DMS153 treated with DMSO at 0.1 percent for 48 hours (cell line): ENCODE measurements at regions not wholly inside any gene's neighbourhood (a gene's known extent, or its start where the extent isn't known, plus 50 kb on each side); places are given as distances from the start of the nearest gene placed in this dataset.
"Not testable (repeated sequence)": the region's sequence is repeated elsewhere in the genome, so short reads cannot be mapped to it uniquely, and the experiment has no call there.

Experiments
- DNase-seq: peaks from one replicate; lab custom pipeline; 2025; ENCODE audit not compliant: unreplicated experiment; lab: John Stamatoyannopoulos, UW

GRCh38 chr18:6521803-6522418 is 107.2 kb upstream of the L3MBTL4 start:
- DNase-seq: peak; percentile 1

DNA sequence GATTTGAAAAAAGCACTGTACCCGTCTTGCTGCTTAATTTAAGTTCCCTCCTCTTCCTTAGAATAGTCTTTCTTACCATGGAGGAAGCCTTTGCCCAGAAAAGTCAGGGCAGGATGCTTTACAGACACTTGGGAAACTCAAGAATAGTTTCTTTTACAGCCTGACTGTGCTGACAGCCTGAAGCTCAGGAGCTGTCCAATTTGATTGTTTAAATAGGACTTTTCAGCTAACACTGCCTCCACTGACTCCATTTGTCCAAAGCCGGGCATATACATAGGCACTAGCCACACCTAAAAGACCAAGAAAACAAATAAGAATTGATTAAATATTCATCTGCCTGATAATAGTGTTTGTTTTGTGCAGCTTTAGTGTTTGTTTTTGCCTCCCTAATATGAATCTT is 110.9 kb upstream of the L3MBTL4 start:
- no peak for DNase-seq

DNA sequence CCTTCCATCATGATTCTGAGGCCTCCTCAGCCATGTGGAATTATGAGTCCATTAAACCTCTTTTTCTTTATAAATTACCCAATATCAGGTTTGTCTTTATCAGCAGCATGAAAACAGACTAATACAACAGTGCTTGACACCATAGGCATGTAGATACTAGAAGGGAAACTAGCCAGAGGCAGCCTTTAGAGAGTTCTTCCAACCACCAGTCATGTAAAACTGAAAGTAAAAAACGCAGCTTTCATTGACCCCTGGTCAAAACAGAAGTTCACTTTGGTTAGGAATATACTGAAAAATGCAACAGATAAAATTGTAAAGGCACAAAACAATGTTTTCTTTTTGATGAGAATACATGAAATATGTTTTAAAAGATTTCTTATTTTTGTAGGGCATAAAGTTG is 122.8 kb upstream of the L3MBTL4 start:
- DNase-seq: no peak

GRCh38 chr18:6541131-6541679 is 126.5 kb upstream of the L3MBTL4 start:
- DNase-seq: not testable (repeated sequence)

DNA sequence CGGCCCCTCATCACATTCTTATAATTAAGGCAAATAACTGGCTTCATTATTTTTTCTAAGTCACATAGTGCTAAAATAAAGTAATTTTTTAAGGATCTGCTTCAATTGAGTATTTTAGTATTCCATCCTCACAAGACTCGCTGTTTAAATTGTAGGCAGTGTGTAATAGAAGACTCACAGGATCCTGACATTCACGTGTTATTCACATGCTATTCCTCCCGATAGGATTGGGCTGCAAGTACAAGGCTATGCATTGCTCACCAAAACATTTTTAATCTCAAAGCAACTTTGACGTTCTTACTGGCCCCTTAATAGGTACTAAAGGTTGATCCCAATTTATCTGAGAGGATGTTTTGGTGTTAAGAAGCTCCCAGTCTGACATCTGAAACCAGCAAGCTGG is 127.6 kb upstream of the L3MBTL4 start:
- no peak for DNase-seq

DNA sequence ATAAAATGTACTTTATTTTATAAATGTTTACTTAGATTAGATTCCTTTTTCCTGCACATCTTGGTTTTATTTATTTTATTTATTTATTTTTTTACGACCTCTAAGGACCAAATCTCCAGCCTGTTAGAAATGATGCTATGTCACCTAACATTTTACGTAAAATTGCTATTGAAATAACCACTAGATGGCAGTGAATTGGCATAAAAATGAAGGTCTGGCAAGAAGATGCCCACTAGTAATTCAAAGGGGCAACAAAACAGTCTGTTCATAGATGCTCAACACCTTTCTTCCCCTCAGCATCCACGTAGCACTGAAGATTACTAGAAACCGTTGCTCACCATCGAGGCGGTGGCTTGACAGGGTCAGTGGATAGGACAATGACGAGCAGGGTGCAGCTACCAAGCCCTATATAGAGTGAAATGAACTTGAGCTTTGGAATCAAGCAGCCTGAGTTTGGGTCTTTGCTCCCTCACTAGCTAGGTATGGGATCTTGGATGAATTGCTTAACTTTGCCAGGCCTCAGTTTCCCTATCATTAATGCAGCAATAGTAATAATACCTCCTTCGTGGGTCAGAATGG is 128.7 kb upstream of the L3MBTL4 start:
- peak; percentile 10 for DNase-seq

- no peak for DNase-seq
These were observed 131.5 kb upstream of the L3MBTL4 start for GRCh38 chr18:6546229-6546628.

DNA sequence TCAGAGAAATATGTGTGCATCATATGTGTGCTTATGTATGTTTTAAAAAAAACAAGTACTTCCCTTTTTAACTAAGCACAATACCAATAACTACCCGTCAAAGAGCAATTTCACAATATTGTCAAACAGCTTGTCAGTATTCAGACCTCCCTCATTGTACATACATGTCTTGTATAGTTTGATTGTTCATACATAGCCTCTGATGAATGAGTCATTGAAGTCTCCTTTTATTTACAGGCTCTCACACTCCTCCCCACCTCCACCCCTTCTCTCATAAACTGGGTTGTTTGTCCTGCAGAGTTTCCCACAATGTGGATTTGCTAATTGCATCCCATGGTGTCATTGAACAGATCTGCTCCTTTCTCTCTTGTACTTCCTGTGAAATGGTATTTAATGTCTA is 132.8 kb upstream of the L3MBTL4 start:
- peak; percentile 1 for DNase-seq

- DNase-seq: no peak
These were observed 138.7 kb upstream of the L3MBTL4 start for GRCh38 chr18:6553234-6553900.

- DNase-seq: no peak
These were observed 142.5 kb upstream of the L3MBTL4 start for GRCh38 chr18:6557057-6557769.

GRCh38 chr18:6557770-6558248 is 143.1 kb upstream of the L3MBTL4 start:
- no peak for DNase-seq

DNA sequence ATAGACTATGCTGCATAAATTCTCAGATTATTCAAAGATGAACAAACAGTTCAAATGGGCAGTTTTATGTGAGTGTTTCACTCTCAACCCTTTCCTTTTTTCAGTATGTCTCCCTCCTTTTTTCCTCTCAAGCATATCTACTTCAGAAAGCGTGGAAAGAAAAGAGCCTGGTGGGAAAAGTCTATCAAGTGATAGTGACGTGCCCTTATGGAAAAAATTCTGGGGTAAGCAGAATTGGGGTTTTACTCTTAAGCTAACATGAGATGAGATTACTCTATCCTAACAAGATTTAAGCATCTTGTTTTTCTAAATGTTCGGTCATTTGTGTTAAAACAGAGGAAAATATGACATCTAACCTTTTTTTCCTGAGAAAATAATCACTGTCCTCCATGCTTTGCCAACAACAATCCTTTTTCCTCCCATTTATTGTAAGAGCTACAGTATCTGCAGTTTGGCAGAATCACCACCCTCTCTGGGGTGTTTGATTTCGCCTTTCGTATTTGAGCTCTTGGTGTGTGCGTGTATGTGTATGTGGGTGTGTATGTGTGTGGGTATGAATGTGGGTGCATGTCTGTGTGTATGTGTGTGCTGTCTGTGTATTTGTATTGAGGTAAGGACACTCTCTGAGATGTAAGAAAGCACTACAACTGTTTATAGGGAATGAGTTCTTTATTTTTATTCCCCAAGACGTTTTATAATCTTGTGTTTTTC is 143.9 kb upstream of the L3MBTL4 start:
- no peak for DNase-seq

- DNase-seq: no peak
These were observed 144.6 kb upstream of the L3MBTL4 start for GRCh38 chr18:6559296-6559695.

DNA sequence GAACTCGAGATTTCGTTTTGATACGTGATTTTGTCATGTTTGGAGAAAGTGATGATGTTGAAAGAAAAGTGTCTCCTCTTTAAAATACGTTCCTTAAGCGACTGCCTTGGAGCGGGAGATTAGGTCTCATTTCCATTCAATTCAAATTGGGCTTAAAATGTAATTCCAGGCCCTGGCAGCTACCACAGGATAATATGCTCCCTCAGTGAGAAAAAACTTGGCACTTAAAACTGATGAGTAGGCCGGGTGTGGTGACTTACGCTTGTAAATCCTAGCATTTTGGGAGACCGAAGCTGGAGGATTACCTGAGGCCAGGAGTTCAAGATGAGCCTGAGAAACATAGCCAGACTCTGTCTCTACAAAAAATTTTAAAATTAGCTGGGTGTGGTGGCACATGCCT is 146.3 kb upstream of the L3MBTL4 start:
- no peak for DNase-seq

GRCh38 chr18:6561420-6561861 is 146.7 kb upstream of the L3MBTL4 start:
- no peak for DNase-seq

DNA sequence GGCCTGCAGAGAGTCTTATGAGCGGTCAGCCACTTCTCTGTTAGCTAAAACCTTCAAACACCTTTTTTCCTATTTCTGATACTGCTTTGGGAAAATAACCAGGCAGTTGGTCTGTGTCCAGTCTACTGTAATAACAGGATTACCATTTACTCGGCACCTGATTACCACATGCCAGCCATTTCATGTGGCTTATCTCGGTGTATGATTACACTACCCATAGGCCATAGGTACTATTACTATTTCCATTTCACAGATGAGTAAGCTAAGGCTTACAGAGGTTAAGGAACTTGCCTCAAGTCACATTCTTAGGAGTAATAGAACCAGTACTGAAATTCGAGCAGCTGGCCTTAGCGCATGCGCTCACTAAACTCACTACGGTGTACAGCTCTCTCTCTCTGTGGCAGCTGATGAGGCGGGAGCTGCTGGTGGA is 147.2 kb upstream of the L3MBTL4 start:
- DNase-seq: no peak

GRCh38 chr18:6563896-6564295 is 149.2 kb upstream of the L3MBTL4 start:
- DNase-seq: no peak

GRCh38 chr18:6564950-6565814 is 150.5 kb upstream of the L3MBTL4 start:
- DNase-seq: no peak

- no peak for DNase-seq
These were observed 151.0 kb upstream of the L3MBTL4 start for GRCh38 chr18:6565815-6566081.

DNA sequence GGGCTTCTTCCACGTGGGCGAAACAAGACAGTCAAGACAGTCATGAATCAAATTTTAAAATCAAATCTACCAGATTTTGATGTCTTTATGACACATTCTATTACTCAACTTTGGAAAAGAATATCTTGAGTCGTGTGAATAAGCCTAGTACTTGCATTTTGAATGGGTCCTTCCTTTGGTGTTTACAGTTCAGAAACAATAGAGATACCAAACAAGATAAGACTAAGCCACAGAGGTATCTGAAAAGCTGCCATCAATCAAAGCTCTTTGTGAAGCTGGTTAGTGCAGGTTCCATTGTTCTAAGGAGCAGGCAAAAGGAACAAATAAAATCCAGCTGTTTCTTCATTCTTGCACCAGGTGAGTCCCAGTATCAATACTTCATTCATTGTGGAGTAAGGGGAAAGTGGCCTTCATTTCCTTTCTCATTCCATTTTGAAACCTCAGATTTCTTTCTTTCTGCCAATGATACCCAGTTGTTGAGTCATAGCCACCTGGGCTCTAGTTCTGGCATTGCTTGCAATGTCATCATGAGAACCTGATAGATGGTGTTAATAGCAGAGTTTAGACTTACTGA is 151.7 kb upstream of the L3MBTL4 start:
- DNase-seq: peak; percentile 1
